Cardiac muscle cell (in vitro differentiated cells and primary cell): ENCODE measurements at regions not wholly inside any gene's neighbourhood (a gene's known extent, or its start where the extent isn't known, plus 50 kb on each side); places are given as distances from the start of the nearest gene placed in this dataset.
A peak's percentile ranks its signal among the peaks of the same experiment; 100 is the strongest.

Experiments used
- DNase-seq, 2 donors: peaks; one replicate each; pipeline versions ENCODE4 v3.0.0 to v3.0.0-alpha.2; 2010 to 2017; ENCODE audit warnings: low read depth in 1 of 2, low spot score in 1 of 2
- H3K27ac ChIP-seq: fragments of 200-600 bp; sonication (generic); 2 replicates; pipeline ENCODE4 v1.5.1; 2016
- H3K27me3 ChIP-seq: fragments of 200-600 bp; sonication (generic); 2 replicates; pipeline ENCODE4 v1.6.0; 2016; ENCODE audit warnings: control low read depth
- H3K36me3 ChIP-seq: fragments of 200-600 bp; sonication (generic); 2 replicates; pipeline ENCODE4 v1.5.1; 2016; ENCODE audit warnings: control low read depth
- H3K4me1 ChIP-seq: fragments of 200-600 bp; sonication (generic); 2 replicates; pipeline ENCODE4 v1.8.1; 2017; ENCODE audit warnings: low read depth, mild to moderate bottlenecking, mixed run types
- H3K4me3 ChIP-seq: fragments of 200-600 bp; sonication (generic); 2 replicates; pipeline ENCODE4 v1.5.1; 2016; ENCODE audit warnings: mild to moderate bottlenecking
- H3K9me3 ChIP-seq: fragments of 200-600 bp; sonication (generic); 2 replicates; pipeline ENCODE4 v1.5.1; 2017; ENCODE audit warnings: low read depth, mild to moderate bottlenecking, control low read depth
- CTCF ChIP-seq: IDR thresholded peaks from 2 replicates; pipeline ENCODE4 v1.5.1; 2012; ENCODE audit warnings: low read depth, mild to moderate bottlenecking, low read length

- Histone ChIP-seq H3K4me3 (no peak overlapping the region), H3K4me1 (no peaks in the 10 kb centered on the region), H3K9me3 (no peaks in the 10 kb centered on the region), H3K36me3 (no peaks in the 10 kb centered on the region), H3K27me3 (no peaks in the 10 kb centered on the region), H3K27ac (no peak overlapping the region)
- TF ChIP-seq CTCF, result no peak
- DNase-seq, result no peak
Observed at GRCh38 chr3:82093641-82094040, 332.2 kb upstream of the GBE1 start.

GRCh38 chr3:82088749-82089148, 327.3 kb upstream of the GBE1 start:
- H3K27me3 ChIP-seq, result no peaks in the 10 kb centered on the region
- no peaks in the 10 kb centered on the region for H3K4me1 ChIP-seq
- DNase-seq, result no peak
- no peak for TF ChIP-seq CTCF
- H3K36me3 ChIP-seq, result no peaks in the 10 kb centered on the region
- no peak overlapping the region for H3K4me3 ChIP-seq
- no peak overlapping the region for H3K27ac ChIP-seq
- H3K9me3 ChIP-seq, result no peaks in the 10 kb centered on the region

GRCh38 chr3:82087958-82088357, 326.5 kb upstream of the GBE1 start:
- Histone ChIP-seq H3K9me3 (no peaks in the 10 kb centered on the region), H3K36me3 (no peaks in the 10 kb centered on the region), H3K27ac (no peak overlapping the region), H3K4me3 (no peak overlapping the region), H3K27me3 (no peaks in the 10 kb centered on the region), H3K4me1 (no peaks in the 10 kb centered on the region)
- no peak for TF ChIP-seq CTCF
- DNase-seq, result peak in 1 of 2 donors; percentile 68

- Histone ChIP-seq H3K36me3 (no peaks in the 10 kb centered on the region), H3K4me1 (no peaks in the 10 kb centered on the region), H3K4me3 (no peak overlapping the region), H3K27me3 (no peaks in the 10 kb centered on the region), H3K27ac (no peak overlapping the region), H3K9me3 (no peaks in the 10 kb centered on the region)
- TF ChIP-seq CTCF, result no peak
- peak in 1 of 2 donors; percentile 15 for DNase-seq
Observed at GRCh38 chr3:82085851-82086475, 324.5 kb upstream of the GBE1 start.

GRCh38 chr3:82085356-82085755, 323.9 kb upstream of the GBE1 start:
- DNase-seq, result peak in 1 of 2 donors; percentile 13
- no peak overlapping the region for H3K27ac ChIP-seq
- no peak overlapping the region for H3K4me3 ChIP-seq
- TF ChIP-seq CTCF, result no peak
- H3K9me3 ChIP-seq, result no peaks in the 10 kb centered on the region
- no peaks in the 10 kb centered on the region for H3K27me3 ChIP-seq
- no peaks in the 10 kb centered on the region for H3K4me1 ChIP-seq
- no peaks in the 10 kb centered on the region for H3K36me3 ChIP-seq

- Histone ChIP-seq H3K4me3 (no peak overlapping the region), H3K27me3 (no peaks in the 10 kb centered on the region), H3K36me3 (no peaks in the 10 kb centered on the region), H3K4me1 (no peaks in the 10 kb centered on the region), H3K9me3 (no peaks in the 10 kb centered on the region), H3K27ac (no peak overlapping the region)
- no peak for DNase-seq
- TF ChIP-seq CTCF, result no peak
Observed at GRCh38 chr3:82084824-82085223, 323.4 kb upstream of the GBE1 start.
